Jurkat, Clone E6-1 (cell line): ENCODE measurements at regions not wholly inside any gene's neighbourhood (a gene's known extent, or its start where the extent isn't known, plus 50 kb on each side); places are given as distances from the start of the nearest gene placed in this dataset.

Experiments used
- DNase-seq: peaks from one replicate; pipeline ENCODE4 v3.0.0-alpha.2; 2011; ENCODE audit warnings: low read depth, low spot score
- H3K4me3 ChIP-seq: 2 replicates; pipeline ENCODE4 v1.5.1; 2011; ENCODE audit warnings: mild to moderate bottlenecking, low read length, control low read depth, moderate library complexity

- no peak overlapping the region for H3K4me3 ChIP-seq
- DNase-seq: no peak
Observed at GRCh38 chr11:92787638-92788037, 181.8 kb upstream of the MTNR1B start.

DNA sequence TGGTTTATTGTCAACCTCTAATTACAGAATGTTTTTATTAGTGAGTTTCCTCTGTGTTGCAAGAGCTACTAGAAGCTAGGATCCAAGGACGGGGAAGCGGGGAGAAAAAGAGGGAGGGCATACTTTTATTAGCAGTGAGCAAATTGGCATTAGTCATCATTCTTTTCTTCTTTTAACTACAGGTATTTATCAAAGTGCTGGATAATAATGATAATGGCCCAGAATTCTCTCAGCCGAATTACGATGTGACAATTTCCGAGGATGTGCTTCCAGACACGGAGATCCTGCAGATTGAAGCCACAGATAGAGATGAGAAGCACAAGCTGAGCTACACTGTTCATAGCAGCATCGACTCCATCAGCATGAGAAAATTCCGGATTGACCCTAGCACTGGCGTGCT is 179.7 kb upstream of the MTNR1B start:
- no peak overlapping the region for H3K4me3 ChIP-seq
- DNase-seq: no peak

DNA sequence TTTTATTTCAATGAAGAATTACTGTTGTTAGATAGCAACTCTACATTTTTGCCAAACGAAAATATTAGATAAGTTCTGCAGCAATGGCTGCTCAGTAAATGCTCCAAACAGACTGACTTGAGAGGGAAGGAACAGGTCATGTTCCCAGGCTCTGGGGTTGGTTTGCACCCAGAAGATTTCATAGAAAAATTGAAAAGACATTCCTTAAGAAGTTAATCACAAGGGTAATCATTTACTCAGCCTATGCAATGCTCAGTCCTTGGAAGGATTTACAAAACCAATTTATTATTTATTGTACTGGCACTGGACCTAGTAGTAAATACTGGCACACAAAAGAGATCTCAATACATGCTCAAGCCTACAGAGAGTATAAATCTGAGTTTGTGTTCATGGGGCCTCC is 179.1 kb upstream of the MTNR1B start:
- no peak overlapping the region for H3K4me3 ChIP-seq
- no peak for DNase-seq

GRCh38 chr11:92790926-92791616 is 178.4 kb upstream of the MTNR1B start:
- no peak for DNase-seq

GRCh38 chr11:92791886-92792285 is 177.6 kb upstream of the MTNR1B start:
- DNase-seq: no peak
- H3K4me3 ChIP-seq: no peak overlapping the region

More at GRCh38 chr11:92790926-92791616, 178.4 kb upstream of the MTNR1B start:
- no peak overlapping the region for H3K4me3 ChIP-seq

GRCh38 chr11:92793189-92793588 is 176.3 kb upstream of the MTNR1B start:
- no peak overlapping the region for H3K4me3 ChIP-seq
- DNase-seq: no peak

- DNase-seq: no peak
- no peak overlapping the region for H3K4me3 ChIP-seq
Observed at GRCh38 chr11:92794783-92795182, 174.7 kb upstream of the MTNR1B start.

GRCh38 chr11:92796744-92797143 is 172.7 kb upstream of the MTNR1B start:
- H3K4me3 ChIP-seq: no peak overlapping the region
- DNase-seq: no peak

DNA sequence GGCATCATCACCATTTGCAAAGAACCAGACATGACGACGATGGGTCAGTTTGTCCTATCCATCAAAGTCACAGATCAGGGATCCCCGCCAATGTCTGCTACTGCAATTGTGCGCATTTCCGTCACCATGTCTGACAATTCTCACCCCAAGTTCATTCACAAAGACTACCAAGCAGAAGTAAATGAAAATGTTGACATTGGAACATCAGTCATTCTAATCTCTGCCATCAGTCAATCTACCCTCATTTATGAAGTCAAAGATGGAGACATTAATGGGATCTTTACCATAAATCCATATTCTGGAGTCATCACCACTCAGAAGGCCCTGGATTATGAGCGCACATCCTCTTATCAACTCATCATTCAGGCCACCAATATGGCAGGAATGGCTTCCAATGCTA is 171.6 kb upstream of the MTNR1B start:
- DNase-seq: no peak
- no peak overlapping the region for H3K4me3 ChIP-seq

- no peak for DNase-seq
- no peak overlapping the region for H3K4me3 ChIP-seq
Observed at GRCh38 chr11:92801685-92802084, 167.8 kb upstream of the MTNR1B start.

DNA sequence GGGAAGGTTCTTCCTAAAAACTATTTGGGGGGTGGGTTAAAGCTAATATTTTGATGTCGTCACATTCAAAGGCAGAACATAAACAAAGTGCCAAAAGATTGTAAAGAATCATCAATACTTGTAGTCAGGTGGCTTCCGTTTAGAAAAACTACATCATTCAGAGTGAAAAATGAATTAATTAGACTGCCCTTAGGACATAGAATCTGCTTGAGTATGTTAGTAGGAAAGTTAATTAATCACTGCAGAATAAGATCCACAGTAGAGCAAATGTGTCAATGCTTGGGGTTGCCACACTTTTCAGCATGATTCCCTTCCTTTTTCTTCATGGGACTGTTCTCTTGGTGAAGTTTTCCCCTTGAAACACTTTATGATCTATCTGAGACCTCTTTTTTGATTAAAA is 166.8 kb upstream of the MTNR1B start:
- no peak overlapping the region for H3K4me3 ChIP-seq
- DNase-seq: no peak

- no peak overlapping the region for H3K4me3 ChIP-seq
- no peak for DNase-seq
Observed at GRCh38 chr11:92803391-92803790, 166.1 kb upstream of the MTNR1B start.

DNA sequence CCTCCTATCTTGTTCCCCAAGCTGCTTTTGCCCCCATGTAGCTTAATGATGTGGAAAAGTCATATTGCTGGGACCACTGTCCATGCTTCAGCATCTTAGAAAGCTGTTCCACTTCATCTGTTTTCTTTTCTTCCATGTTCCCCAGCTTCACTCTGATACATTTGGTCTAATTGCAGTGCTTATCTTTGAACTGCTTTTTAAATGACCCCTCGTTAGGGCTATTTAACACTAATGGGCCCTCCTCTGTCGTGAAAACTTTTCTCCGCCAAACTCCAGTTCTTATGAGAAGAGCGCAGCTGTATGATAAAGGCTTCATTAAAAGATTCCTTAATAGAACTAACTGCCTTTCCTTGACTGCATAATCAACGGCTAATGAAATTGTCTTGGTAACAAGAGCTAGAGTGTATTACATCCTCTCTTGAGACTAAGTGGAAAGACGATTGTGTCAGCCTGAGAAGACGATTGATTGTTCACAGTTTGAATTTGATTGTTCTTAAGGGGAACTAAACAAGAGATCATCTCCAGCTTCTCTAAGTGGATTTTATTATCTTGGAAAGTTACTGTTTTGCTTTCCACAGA is 165.0 kb upstream of the MTNR1B start:
- DNase-seq: no peak
- H3K4me3 ChIP-seq: no peak overlapping the region

GRCh38 chr11:92808022-92808421 is 161.4 kb upstream of the MTNR1B start:
- no peak for DNase-seq
- H3K4me3 ChIP-seq: no peak overlapping the region

DNA sequence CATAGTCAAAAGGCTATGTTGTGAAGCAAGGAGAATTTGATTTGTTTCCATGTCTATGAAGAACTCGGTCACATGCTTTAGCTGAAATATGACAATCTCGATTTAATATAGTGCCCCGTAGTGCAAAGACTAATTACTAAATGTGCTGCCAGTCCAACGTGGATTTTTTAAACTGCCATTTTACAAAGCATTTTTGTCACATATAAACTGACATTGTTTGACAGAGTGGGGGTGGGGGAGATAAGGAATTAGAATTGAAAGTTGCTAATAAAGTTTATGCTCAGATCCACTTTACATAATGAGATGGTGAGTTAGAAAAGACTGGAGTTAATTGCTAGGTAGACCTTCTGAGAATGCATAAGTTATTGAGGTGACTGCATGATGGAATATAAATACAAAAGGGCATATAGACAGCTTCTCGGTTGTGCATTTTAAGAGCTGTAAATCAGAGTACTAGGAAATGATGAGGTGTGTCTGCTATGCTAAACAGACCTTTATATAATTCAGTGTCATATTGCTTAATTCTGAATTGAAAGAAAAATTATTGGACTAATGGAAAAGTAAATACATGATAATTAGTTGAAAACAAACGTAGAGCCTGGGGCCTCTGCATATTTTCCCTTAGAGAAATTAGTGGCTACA is 158.9 kb upstream of the MTNR1B start:
- no peak for DNase-seq
- H3K4me3 ChIP-seq: no peak overlapping the region

DNA sequence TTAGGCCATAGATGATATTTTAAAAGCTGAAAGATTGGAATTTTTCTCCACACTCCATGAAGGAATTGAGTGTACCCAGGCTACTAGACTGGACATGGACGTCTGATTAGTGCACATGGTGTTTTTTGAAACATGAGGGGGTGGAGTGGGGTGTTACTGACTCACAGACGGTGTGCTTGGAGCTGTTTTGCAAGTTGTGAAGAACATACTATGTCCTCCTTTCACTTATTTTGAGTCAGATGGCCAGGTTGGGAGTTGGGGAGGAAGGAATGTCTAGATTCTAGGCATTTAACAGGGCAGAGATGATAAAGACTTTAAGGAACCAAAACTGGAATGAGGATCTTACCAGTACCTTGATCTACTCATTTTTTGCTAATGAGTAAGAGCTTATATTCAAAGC is 158.1 kb upstream of the MTNR1B start:
- no peak for DNase-seq
- no peak overlapping the region for H3K4me3 ChIP-seq

DNA sequence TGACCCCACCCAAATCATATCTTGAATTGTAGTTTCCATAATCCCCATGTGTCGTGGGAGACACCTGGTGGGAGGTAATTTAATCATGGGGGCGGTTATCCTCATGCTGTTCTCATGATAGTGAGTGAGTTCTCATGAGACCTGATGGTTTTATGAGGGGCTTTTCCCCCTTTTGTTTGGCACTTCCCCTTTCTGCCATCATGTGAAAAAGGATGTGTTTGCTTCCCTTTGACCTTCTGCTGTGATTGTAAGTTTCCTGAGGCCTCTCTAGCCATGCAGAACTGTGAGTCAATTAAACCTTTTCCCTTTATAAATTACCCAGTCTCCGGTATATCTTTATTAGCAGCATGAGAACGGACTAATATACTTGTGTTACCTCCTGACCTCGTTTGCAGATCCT is 156.6 kb upstream of the MTNR1B start:
- no peak overlapping the region for H3K4me3 ChIP-seq
- no peak for DNase-seq

- no peak overlapping the region for H3K4me3 ChIP-seq
Observed at GRCh38 chr11:92819830-92820229, 149.6 kb upstream of the MTNR1B start.

DNA sequence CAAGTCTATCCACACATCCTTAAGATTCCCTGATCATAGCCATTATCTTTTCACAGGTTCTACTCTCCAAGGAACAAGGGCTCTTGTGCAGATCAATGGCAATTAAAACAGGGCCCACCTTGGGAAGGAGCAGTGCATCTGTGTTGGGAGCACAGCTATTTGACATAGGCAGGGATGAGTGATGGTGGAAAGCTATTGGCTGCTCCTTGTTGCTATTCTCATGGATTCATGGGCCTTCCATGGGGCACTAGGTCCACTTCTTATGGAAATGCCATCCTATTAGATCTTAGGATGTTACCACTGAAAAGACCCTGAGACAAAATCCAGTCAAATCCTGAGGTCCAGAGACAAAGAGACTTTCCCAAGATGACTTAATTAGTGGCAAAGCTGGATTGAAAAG is 148.6 kb upstream of the MTNR1B start:
- DNase-seq: no peak
- H3K4me3 ChIP-seq: no peak overlapping the region

More at GRCh38 chr11:92819830-92820229, 149.6 kb upstream of the MTNR1B start:
- DNase-seq: no peak

- DNase-seq: no peak
- no peak overlapping the region for H3K4me3 ChIP-seq
Observed at GRCh38 chr11:92822410-92822809, 147.0 kb upstream of the MTNR1B start.

- no peak for DNase-seq
- no peak overlapping the region for H3K4me3 ChIP-seq
Observed at GRCh38 chr11:92826136-92826535, 143.3 kb upstream of the MTNR1B start.
